OCI-LY7 (cell line): ENCODE measurements at regions not wholly inside any gene's neighbourhood (a gene's known extent, or its start where the extent isn't known, plus 50 kb on each side); places are given as distances from the start of the nearest gene placed in this dataset.

Source experiments
- CTCF ChIP-seq: fragments of 200-600 bp; sonication (generic); conservative IDR thresholded peaks from 2 replicates; pipeline ENCODE4 v1.5.1; 2014; ENCODE audit warnings: mild to moderate bottlenecking, antibody characterized with exemption, low read length, moderate library complexity, mixed read lengths
- EZH2phosphoT487 ChIP-seq: fragments of 200-600 bp; sonication (generic); IDR thresholded peaks from 2 replicates; pipeline ENCODE4 v1.6.1; 2018; ENCODE audit warnings: low read depth, borderline replicate concordance, mild to moderate bottlenecking, mixed run types, antibody characterized with exemption, low read length, moderate library complexity, mixed read lengths

- no peak for TF ChIP-seq CTCF
- no peak for TF ChIP-seq EZH2phosphoT487
Observed at GRCh38 chr5:97417986-97418385, 234.9 kb upstream of the RIOK2 start.
